ENCODE measurements at regions not wholly inside any gene's neighbourhood (a gene's known extent, or its start where the extent isn't known, plus 50 kb on each side); places are given as distances from the start of the nearest gene placed in this dataset.
"Not testable (repeated sequence)": the region's sequence is repeated elsewhere in the genome, so short reads cannot be mapped to it uniquely, and the experiment has no call there.

- Mint-ChIP-seq H3K27me3 (peaks cover 8% of the 10 kb centered on the region), H3K4me3 (no peak overlapping the region), H3K9me3 (ENCODE audit: low read depth) (peaks cover 6% of the 10 kb centered on the region)
Observed at GRCh38 chr10:44263771-44264170, 121.1 kb downstream of the CXCL12 start.

DNA sequence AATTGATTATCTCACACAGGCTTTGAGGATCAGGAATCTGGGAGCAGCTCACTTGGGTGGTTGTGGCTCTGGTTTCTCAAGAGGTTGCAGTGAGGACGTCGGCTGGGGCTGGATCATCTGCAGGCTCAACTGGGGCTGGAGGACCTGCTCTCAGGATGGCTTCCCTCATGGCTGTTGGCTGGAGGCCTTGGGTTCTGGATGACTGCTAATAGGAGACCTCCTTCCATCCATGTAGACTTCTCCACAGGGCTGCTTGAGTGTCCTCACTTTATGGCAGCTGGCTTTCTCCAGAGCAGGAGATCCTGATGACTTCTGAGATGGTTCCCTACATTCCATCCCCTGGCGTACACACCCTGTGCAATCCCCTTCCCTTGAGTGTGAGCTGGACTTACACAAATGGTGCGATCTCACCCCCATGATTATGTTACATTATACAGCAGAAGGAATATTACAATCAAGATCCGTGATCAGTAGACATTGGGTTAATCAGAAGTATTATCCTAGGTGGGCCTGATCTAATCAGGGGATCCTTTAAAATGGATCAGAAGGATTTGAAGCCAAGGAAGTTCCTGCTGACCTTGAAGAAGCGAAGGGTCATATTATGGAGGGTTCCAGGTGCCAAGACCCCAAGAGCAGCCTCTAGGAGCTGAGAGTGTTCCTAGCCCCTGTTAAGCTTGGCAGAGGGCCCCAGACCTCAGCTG, 122.2 kb downstream of the CXCL12 start:
- Mint-ChIP-seq H3K36me3 (peaks cover 6% of the 10 kb centered on the region), H3K27ac (no peak overlapping the region), H3K27me3 (peaks cover 8% of the 10 kb centered on the region), H3K4me3 (no peak overlapping the region), H3K9me3 (ENCODE audit: low read depth) (peaks cover under 1% of the 10 kb centered on the region), H3K4me1 (ENCODE audit: low read depth) (no peaks in the 10 kb centered on the region)

More at GRCh38 chr10:44263771-44264170, 121.1 kb downstream of the CXCL12 start:
- no peak overlapping the region for H3K27ac Mint-ChIP-seq
- peaks cover 6% of the 10 kb centered on the region for H3K36me3 Mint-ChIP-seq
- no peaks in the 10 kb centered on the region for H3K4me1 Mint-ChIP-seq (ENCODE audit: low read depth)

GRCh38 chr10:44261710-44262455, 123.0 kb downstream of the CXCL12 start:
- Mint-ChIP-seq H3K27me3 (peaks cover 8% of the 10 kb centered on the region), H3K36me3 (peaks cover 4% of the 10 kb centered on the region), H3K9me3 (ENCODE audit: low read depth) (no peaks in the 10 kb centered on the region)

GRCh38 chr10:44261296-44261695, 123.6 kb downstream of the CXCL12 start:
- peaks cover 4% of the 10 kb centered on the region for H3K36me3 Mint-ChIP-seq
- H3K27me3 Mint-ChIP-seq = peaks cover 8% of the 10 kb centered on the region

More at GRCh38 chr10:44261710-44262455, 123.0 kb downstream of the CXCL12 start:
- H3K4me1 Mint-ChIP-seq (ENCODE audit: low read depth) = no peaks in the 10 kb centered on the region
- H3K27ac Mint-ChIP-seq = no peak overlapping the region
- H3K4me3 Mint-ChIP-seq = no peak overlapping the region

DNA sequence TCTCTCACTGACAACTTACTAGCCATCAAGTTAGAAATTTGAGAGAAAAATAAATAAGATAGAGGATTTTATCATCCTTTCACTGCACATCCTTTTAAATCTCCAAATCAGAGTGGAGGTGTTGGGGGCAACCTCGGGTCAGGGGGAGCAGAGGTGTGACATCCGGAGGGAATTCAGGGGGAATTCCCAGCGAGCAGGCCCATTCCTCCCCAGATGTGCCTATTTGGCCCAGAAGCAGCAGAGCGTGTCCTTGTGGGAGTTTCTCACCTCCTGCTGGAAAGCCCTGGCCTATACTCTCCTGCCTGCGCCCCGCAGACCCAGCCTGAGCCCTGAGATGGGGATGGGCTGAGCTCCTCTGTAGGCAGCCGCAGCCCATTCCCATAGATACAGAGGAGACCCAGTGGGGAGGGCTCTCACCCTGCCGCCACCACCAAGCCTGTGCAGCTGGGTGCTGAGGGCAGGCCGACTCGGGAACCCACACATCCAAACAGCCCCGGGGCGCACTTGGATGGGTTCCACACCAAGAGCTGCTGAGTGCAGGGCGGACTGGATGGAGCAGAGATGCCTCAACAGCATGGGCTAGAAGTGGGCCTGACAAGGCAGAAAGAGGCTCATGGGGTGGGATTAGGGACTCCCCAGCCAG, 124.5 kb downstream of the CXCL12 start:
- Mint-ChIP-seq H3K4me1 (ENCODE audit: low read depth) (no peaks in the 10 kb centered on the region), H3K9me3 (ENCODE audit: low read depth) (no peaks in the 10 kb centered on the region), H3K4me3 (no peak overlapping the region), H3K27me3 (peaks cover 8% of the 10 kb centered on the region), H3K36me3 (peaks cover 4% of the 10 kb centered on the region), H3K27ac (no peak overlapping the region)

More at GRCh38 chr10:44261296-44261695, 123.6 kb downstream of the CXCL12 start:
- Mint-ChIP-seq H3K27ac (no peak overlapping the region), H3K4me3 (no peak overlapping the region), H3K4me1 (ENCODE audit: low read depth) (no peaks in the 10 kb centered on the region), H3K9me3 (ENCODE audit: low read depth) (no peaks in the 10 kb centered on the region)

DNA sequence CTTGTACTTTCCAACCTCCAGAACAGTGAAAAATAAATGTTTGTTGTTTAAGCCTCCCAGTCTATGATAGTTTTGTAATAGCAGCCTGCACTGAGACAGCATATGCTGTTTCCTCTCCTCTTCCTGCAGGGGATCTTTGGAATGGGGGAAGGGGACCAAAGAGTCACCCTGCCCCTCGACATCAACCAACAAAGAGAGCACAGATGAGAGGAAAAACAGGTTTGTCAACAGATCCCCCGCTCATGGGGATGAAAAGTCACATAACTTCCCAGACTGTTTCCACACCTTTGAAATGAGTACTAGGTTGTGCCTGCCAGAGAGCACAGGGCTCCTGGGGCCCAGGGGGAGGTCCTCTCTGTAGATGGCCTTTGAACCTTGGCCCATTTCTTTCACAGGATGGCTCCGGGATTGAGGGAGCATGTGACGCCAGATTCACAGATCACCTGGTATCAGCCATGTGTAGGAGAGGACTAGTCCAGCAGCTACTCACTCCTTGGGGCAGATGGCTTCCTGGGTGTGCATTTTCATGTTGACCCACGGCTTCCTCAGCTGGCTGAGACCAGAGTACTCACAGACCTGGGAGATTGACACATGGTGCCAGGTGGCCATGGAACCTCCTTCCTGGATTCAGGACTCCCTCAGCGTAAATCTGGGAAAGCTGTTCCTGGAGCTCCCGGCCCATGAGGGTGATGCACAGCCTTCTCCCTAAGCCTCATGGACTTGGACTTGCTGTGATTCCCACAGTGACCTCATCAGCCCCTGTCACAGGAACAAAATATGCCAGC, 125.6 kb downstream of the CXCL12 start:
- Mint-ChIP-seq H3K27me3 (peaks cover 5% of the 10 kb centered on the region), H3K4me3 (no peak overlapping the region), H3K27ac (no peak overlapping the region), H3K36me3 (peaks cover 3% of the 10 kb centered on the region), H3K9me3 (ENCODE audit: low read depth) (no peaks in the 10 kb centered on the region), H3K4me1 (ENCODE audit: low read depth) (no peaks in the 10 kb centered on the region)

DNA sequence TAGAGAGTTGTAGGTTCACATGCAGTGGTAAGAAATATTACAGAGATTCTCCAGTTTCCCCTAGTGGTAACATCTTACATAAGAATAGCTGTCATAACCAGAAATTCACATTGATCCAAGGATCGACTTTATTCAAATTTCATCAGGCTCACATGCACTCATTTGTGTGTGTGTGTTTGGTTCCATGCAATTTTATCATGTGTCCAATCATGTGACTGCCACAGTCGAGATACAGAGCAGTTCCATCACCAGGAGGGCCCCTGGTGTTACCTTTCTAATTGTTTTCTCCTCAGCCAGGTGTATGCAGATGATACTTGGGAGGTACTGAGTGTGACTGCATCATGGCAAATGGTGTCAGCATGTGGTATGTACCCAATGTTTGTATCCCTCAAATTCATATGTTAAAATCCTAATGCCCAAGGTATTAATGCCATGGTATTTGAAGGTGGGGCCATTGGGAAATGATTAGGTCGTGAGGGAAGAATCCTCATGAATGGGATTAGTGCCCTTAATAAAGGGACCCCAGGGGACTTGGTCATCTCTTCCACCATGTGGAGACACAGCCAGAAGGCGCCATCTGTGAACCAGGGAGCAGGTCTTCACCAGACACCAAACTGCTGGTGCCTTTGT, 126.3 kb downstream of the CXCL12 start:
- Mint-ChIP-seq H3K9me3 (ENCODE audit: low read depth) (no peaks in the 10 kb centered on the region), H3K4me1 (ENCODE audit: low read depth) (no peaks in the 10 kb centered on the region), H3K36me3 (no peaks in the 10 kb centered on the region)

GRCh38 chr10:44258019-44258418, 126.9 kb downstream of the CXCL12 start:
- Mint-ChIP-seq H3K27ac (no peak overlapping the region), H3K4me3 (no peak overlapping the region), H3K4me1 (ENCODE audit: low read depth) (no peaks in the 10 kb centered on the region), H3K36me3 (no peaks in the 10 kb centered on the region), H3K27me3 (no peaks in the 10 kb centered on the region), H3K9me3 (ENCODE audit: low read depth) (no peaks in the 10 kb centered on the region)

More for the DNA sequence above, 126.3 kb downstream of the CXCL12 start:
- Mint-ChIP-seq H3K27ac (no peak overlapping the region), H3K4me3 (no peak overlapping the region), H3K27me3 (peaks cover under 1% of the 10 kb centered on the region)

GRCh38 chr10:44253769-44254462, 131.0 kb downstream of the CXCL12 start:
- Mint-ChIP-seq H3K27ac (no peak overlapping the region), H3K4me3 (no peak overlapping the region), H3K27me3 (peaks cover 2% of the 10 kb centered on the region), H3K36me3 (no peaks in the 10 kb centered on the region), H3K9me3 (ENCODE audit: low read depth) (no peaks in the 10 kb centered on the region), H3K4me1 (ENCODE audit: low read depth) (no peaks in the 10 kb centered on the region)

DNA sequence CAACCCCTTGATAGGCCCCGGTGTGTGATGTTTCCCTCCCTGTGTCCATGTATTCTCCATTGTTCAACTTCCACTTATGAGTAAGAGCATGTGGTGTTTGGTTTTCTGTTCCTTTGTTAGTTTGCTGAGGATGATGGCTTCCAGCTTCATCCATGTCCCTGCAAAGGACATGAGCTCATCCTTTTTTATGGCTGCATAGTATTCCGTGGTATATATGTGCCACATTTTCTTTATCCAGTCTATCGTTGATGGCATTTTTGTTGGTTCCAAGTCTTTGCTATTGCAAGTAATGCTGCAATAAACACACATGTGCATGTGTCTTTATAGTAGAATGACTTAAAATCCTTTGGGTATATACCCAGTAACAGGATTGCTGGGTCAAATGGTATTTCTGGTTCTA, 132.3 kb downstream of the CXCL12 start:
- H3K4me3 Mint-ChIP-seq; H3K36me3 Mint-ChIP-seq; H3K27ac Mint-ChIP-seq; H3K27me3 Mint-ChIP-seq; H3K9me3 Mint-ChIP-seq (ENCODE audit: low read depth); H3K4me1 Mint-ChIP-seq (ENCODE audit: low read depth): not testable (repeated sequence)

DNA sequence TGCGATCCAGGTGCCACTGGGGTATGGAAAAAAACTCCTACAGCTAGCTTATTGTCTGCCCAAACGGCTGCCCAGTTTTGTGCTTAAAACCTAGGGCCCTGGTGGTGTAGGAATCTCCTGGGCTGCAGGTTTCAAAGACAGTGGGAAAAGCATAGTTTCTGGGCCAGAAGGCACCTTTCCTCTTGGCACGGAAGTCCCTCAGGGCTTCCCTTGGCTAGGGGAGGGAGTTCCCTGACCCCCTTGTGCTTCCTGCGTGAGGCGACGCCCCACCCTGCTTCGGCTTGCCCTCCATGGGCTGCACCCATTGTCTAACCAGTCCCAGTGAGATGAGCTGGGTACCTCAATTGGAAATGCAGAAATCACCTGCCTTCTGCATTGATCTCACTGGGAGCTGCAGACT, 135.0 kb downstream of the CXCL12 start:
- H3K9me3 Mint-ChIP-seq (ENCODE audit: low read depth); H3K36me3 Mint-ChIP-seq; H3K27me3 Mint-ChIP-seq; H3K27ac Mint-ChIP-seq; H3K4me1 Mint-ChIP-seq (ENCODE audit: low read depth); H3K4me3 Mint-ChIP-seq: not testable (repeated sequence)

GRCh38 chr10:44249490-44249889, 135.4 kb downstream of the CXCL12 start:
- peaks cover 5% of the 10 kb centered on the region for H3K27me3 Mint-ChIP-seq
- H3K27ac Mint-ChIP-seq = no peak overlapping the region
- no peaks in the 10 kb centered on the region for H3K4me1 Mint-ChIP-seq (ENCODE audit: low read depth)
- H3K36me3 Mint-ChIP-seq = no peaks in the 10 kb centered on the region
- H3K4me3 Mint-ChIP-seq = no peak overlapping the region
- peaks cover 6% of the 10 kb centered on the region for H3K9me3 Mint-ChIP-seq (ENCODE audit: low read depth)

DNA sequence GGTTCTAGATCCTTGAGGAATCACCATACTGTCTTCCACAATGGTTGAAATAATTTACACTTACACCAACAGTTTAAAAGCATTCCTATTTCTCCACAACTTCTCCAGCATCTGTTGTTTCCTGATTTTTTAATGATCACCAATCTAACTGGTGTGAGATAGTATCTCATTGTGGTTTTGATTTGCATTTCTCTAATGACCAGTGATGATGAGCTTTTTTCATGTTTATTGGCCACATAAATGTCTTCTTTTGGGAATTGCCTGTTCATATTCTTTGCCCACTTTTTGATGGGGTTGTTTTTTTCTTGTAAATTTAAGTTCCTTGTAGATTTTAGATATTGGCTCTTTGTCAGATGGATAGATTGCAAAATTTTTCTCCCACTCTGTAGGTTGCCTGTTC, 138.2 kb downstream of the CXCL12 start:
- not testable (repeated sequence) for H3K27me3 Mint-ChIP-seq; H3K36me3 Mint-ChIP-seq; H3K27ac Mint-ChIP-seq; H3K9me3 Mint-ChIP-seq (ENCODE audit: low read depth); H3K4me3 Mint-ChIP-seq; H3K4me1 Mint-ChIP-seq (ENCODE audit: low read depth)

DNA sequence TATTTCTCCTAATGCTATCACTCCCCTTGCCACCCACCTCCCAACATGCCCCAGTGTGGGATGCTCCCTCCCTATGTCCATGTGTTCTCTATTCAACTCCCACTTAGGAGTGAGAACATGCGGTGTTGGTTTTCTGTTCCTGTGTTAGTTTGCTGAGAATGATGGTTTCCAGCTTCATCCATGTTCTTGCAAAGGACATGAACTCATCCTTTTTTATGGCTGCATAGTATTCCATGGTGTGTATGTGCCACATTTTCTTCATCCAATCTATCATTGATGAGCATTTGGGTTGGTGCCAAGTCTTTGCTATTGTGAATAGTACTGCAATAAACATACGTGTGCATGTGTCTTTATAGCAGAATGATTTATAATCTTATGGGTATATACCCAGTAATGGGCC, 138.6 kb downstream of the CXCL12 start:
- not testable (repeated sequence) for H3K36me3 Mint-ChIP-seq; H3K27me3 Mint-ChIP-seq; H3K4me1 Mint-ChIP-seq (ENCODE audit: low read depth); H3K27ac Mint-ChIP-seq; H3K9me3 Mint-ChIP-seq (ENCODE audit: low read depth); H3K4me3 Mint-ChIP-seq

Data from activated naive CD8-positive, alpha-beta T cell (primary cell).